UCSD-AML1 (cell line): ENCODE measurements at regions not wholly inside any gene's neighbourhood (a gene's known extent, or its start where the extent isn't known, plus 50 kb on each side); places are given as distances from the start of the nearest gene placed in this dataset.
"Not testable (repeated sequence)": the region's sequence is repeated elsewhere in the genome, so short reads cannot be mapped to it uniquely, and the experiment has no call there.

Experiments
- DNase-seq: peaks from one replicate; lab custom pipeline; 2025; ENCODE audit not compliant: unreplicated experiment; lab: John Stamatoyannopoulos, UW

DNA sequence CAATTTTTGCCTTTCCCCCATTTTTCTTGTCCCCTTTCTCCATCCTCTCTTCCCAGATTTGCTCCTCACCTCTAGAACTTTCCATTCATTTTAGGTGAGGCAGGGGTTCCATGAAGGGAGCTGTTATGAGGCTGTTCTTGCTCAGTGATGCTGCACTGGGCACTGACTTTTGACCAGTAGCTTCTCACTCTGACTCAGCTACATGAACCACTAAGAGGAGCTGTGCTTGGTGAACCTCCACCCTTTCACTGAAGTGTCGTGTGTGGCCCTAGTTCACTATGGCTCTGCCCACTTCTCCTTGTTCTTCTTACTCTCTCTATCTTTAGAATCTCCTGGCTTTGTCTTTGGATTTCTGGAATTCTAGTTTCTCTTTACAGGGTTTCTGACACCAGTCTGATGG lies 73.4 kb upstream of the ADRA1D start:
- no peak for DNase-seq

DNA sequence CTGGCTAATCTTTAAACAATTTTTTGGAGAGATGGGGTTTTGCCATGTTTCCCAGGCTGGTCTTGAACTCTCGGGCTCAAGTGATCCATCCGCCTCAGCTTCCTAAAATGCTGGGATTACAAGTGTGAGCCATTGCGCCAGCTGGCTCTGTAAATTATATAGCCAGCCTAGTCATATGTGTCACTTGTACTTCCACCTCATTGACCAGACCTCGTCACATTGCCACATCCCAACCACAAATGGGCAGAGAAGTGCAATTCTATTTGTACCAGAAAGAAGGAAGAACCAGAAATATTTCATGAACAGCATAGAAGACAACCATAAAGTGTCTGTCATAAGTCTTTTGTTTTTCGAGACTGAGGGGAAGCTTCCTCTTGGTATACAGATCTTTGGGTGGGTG lies 71.2 kb upstream of the ADRA1D start:
- DNase-seq = peak; percentile 43

DNA sequence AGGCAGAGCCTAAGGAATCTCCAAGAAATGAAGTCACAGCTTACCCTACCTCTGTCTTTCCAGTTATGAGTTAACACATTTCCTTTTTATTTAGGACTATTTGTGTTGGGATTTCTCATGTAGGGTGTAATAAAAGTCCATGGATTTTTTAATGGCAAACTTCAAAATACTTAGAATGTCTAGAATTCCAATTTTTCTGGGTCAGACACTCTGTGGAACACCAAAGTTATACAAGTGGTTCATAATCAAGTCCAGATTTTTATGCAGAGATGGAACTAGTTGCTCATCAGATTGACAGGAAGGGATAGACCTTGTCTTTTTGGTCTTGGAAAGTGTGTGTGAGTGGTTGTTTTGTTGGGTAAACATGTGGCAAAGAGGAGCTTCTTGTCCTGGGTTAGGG lies 69.8 kb upstream of the ADRA1D start:
- no peak for DNase-seq

DNA sequence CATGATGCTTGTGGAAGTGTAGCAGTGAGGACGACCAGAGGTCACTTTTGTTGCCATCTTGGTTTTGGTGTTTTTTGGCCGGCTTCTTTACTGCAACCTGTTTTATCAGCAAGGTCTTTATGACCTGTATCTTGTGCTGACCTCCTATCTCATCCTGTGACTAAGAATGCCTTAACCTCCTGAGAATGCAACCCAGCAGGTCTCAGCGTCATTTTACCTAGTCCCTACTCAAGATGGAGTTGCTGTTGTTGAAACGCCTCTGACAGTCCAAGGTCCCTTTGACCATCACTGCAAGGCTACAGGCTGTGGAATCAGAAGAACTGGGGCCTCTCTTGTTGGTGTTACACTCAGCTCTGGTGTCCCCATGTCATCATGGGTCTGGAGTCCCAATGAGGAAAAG lies 61.5 kb upstream of the ADRA1D start:
- not testable (repeated sequence) for DNase-seq

GRCh38 chr20:4306206-4306605 lies 57.1 kb upstream of the ADRA1D start:
- DNase-seq = no peak

DNA sequence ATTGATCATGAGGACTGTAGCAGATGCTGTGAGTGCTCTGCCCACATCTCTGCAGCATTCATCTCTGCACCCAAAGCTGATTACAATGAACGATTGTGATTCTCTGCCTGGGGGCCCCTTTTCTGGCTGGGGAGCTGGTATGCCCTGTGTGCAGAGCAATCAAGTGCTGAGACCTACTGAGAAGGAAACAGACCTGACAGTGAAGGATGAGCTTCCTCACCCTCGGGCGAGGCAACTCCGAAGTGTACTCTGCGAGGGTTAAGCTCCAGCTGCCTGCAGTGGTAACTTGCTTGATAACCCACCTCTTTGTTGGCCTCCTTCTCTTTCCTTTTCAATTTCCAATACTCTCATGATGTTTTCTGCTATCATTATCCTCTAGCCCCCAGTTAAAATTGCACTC lies 56.0 kb upstream of the ADRA1D start:
- DNase-seq = no peak

DNA sequence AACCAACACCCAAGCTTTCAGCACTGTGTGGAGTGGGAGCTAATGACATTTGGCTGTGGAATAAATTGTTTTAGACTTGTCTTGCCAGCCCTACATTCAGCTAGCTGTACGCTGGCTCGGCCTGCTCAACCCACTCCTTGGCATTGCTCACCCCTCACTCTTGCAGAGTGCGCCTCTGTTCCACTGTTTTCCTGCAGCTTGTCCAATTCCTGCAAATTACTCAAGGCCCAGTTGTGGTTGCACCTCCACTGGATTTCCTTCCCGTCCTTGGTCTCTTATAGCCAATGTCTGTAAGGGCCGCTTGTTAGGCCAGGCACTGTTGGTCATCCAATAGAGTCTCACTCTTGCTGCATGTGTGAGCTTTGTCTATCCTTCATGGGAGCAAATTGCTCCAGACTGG lies 55.5 kb upstream of the ADRA1D start:
- DNase-seq = no peak

DNA sequence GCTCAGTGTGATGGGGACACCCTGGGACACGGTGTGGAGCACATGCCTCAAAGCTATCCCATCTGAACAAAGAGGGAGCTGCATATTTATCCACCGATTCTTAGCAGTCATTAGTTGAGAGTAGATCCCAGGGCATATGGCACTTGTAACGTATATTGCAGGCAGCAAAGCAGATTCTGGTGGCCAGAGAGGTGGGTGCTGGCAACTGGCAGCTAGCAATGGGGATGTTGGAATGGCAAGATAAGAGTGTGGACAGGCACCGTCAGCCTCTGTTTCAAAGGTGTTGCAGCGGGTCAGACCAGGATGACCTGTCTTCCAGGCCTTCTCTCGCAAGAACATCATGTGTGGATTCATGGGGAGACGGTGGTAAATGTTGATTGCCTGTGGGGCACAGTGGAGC lies 54.0 kb upstream of the ADRA1D start:
- no peak for DNase-seq

GRCh38 chr20:4300921-4301320 lies 51.8 kb upstream of the ADRA1D start:
- no peak for DNase-seq

DNA sequence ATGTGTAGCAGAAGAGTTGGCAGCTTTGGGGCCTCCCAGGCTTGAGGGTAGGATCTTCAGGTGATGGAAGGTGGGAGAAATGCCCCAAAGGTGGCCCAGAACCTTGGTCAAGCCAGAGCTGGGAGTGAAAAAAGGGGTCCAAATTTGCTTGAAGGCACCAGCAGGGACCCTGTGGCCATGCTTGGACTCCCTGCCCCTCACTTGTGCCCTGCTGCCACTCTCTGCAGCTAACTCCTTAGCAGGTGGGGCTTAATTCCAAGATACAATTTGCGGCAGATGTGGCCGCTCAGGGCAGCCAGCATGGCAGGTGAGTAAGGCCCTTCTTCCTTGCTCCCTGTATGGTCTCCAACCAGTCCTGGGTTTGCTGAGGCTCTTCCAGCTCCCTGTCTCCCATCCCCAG lies 51.3 kb upstream of the ADRA1D start:
- DNase-seq = no peak

DNA sequence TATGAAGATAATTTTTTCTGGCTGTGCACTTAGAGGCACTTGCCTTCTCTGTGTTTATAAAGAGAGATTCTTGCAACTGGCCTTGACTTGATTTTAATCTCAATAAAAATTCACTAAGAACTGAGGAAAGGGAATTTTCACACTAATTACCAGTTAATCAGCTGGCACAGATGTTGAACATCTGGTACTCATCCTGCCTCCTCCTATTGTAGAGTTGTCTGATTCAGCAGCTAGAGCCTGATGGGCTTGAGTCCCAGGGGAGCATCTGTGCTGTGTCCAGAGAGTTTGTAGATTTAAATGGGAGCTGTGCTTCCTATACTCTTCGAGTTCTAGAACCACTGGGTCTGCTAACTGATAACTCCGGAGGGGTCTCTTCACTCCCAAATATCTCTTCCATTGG lies 50.7 kb upstream of the ADRA1D start:
- DNase-seq = no peak

DNA sequence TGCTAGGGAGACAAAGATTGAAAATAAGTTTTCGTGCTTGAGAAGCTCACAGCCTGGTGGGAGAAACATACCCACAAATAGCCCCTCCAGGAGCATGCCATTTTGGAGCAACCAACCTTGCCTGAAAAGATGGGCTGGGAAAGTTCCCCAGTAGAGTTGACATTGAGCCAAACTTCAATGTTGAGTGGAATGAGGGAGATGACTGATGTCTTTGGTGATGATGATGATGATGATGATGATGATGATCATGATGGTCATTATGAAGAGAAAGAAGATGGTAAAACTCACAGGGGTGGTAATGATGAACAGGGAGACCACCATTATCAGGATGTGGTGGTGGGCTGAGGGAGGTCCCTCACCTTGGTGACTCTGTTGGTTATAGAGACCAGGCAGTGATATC lies 50.1 kb upstream of the ADRA1D start:
- DNase-seq = no peak
